ENCODE measurements at regions not wholly inside any gene's neighbourhood (a gene's known extent, or its start where the extent isn't known, plus 50 kb on each side); places are given as distances from the start of the nearest gene placed in this dataset.

DNA sequence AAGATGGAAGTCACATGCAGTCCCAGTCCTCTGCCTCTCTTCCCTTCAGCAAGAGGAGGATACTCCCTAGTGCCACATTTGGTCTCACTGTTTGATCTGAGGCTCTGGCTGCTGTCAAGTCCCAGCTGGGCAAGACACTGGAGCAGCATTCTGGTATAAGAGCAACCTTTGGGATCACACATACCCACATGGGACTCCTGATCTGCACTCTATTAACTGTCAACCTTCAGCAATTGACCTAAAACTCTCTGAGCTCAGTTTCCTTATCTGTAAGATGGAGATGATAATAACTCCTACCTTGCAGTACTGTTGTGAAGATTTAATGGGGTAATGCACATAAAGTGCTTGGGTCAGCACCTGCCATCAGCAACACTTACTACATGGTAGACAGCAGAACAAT is 437.9 kb downstream of the PIK3R1 start:
- BruUV-seq (replicated peaks) = no TSS peak
- Histone ChIP-seq H3K79me2 (ENCODE audit: insufficient read depth, low read length) (no peaks in the 10 kb centered on the region), H3K9me3 (ENCODE audit: control insufficient read depth in 1 of 2, insufficient read depth in 1 of 2, low read depth in 1 of 2, low read length in 2 of 2) (no peaks in the 10 kb centered on the region), H4K20me1 (ENCODE audit: insufficient read depth) (no peaks in the 10 kb centered on the region), H3K4me2 (ENCODE audit: low read length) (no peak overlapping the region), H3K27ac (ENCODE audit: low read depth, low read length) (no peak overlapping the region), H3K36me3 (ENCODE audit: control insufficient read depth in 1 of 2, insufficient read depth in 2 of 2, low read length in 2 of 2) (no peaks in the 10 kb centered on the region), H3K9ac (ENCODE audit: low read length) (no peak overlapping the region), H2AFZ (ENCODE audit: low read depth, low read length, poor library complexity, severe bottlenecking) (no peak overlapping the region), H3K27me3 (ENCODE audit: insufficient read depth, low read length) (no peaks in the 10 kb centered on the region), H3K4me1 (ENCODE audit: control insufficient read depth in 1 of 2, insufficient read depth in 2 of 2, low read length in 2 of 2) (peaks cover 0 to 6% of the 10 kb centered on the region in 2 experiments; a peak in 1 of 4 replicates), H3K4me3 (replicated peaks in 1 of 2; ENCODE audit: low read depth in 1 of 2, low read length in 2 of 2) (no peak overlapping the region), H3K9me2 (ENCODE audit: insufficient read depth) (no peaks in the 10 kb centered on the region)
- RAD21 ChIA-PET (ENCODE audit: low non-redundant PET in 1 of 2, low total read pairs in 2 of 2, uncharacterized antibody in 2 of 2, unreplicated experiment in 2 of 2) = no interaction called here
- intact Hi-C loops (cut with micrococcal nuclease) = loop anchor here (10.0 kb wide), 1 partner anchor 291 kb away; no protein-coding TSS in a partner anchor
- ATAC-seq (no peak), DNase-seq (ENCODE audit: low read depth, low spot score) (no peak)
- POLR2A ChIA-PET = no interaction called here
- CTCF ChIA-PET = no interaction called here
- no peak for TF ChIP-seq YY1 (IDR thresholded peaks at IDR 0.05; ENCODE audit: extremely low read depth, insufficient replicate concordance, low read depth, low read length)
- TF ChIP-seq, protein P1, sequence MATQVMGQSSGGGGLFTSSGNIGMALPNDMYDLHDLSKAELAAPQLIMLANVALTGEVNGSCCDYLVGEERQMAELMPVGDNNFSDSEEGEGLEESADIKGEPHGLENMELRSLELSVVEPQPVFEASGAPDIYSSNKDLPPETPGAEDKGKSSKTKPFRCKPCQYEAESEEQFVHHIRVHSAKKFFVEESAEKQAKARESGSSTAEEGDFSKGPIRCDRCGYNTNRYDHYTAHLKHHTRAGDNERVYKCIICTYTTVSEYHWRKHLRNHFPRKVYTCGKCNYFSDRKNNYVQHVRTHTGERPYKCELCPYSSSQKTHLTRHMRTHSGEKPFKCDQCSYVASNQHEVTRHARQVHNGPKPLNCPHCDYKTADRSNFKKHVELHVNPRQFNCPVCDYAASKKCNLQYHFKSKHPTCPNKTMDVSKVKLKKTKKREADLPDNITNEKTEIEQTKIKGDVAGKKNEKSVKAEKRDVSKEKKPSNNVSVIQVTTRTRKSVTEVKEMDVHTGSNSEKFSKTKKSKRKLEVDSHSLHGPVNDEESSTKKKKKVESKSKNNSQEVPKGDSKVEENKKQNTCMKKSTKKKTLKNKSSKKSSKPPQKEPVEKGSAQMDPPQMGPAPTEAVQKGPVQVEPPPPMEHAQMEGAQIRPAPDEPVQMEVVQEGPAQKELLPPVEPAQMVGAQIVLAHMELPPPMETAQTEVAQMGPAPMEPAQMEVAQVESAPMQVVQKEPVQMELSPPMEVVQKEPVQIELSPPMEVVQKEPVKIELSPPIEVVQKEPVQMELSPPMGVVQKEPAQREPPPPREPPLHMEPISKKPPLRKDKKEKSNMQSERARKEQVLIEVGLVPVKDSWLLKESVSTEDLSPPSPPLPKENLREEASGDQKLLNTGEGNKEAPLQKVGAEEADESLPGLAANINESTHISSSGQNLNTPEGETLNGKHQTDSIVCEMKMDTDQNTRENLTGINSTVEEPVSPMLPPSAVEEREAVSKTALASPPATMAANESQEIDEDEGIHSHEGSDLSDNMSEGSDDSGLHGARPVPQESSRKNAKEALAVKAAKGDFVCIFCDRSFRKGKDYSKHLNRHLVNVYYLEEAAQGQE (IDR thresholded peaks at IDR 0.05; ENCODE audit: low read depth) = no peak
- no peak for TF ChIP-seq POLR2A (IDR thresholded peaks at IDR 0.05; ENCODE audit: borderline replicate concordance, extremely low read depth, insufficient read depth, insufficient read length)
- TF ChIP-seq SIN3A (IDR thresholded peaks at IDR 0.05; ENCODE audit: low read depth) = no peak
- TF ChIP-seq SRF (IDR thresholded peaks at IDR 0.05; ENCODE audit: low read depth) = no peak

Measured in HCT116 (cell line).